Lung (tissue), 11 donors: ENCODE measurements at regions not wholly inside any gene's neighbourhood (a gene's known extent, or its start where the extent isn't known, plus 50 kb on each side); places are given as distances from the start of the nearest gene placed in this dataset.

ENCODE experiments used
- ATAC-seq: fragments of 200-7000 bp; cut with Tn5 transposase; one replicate; pipeline ENCODE4 v1.9.1; 2020; ENCODE audit warnings: moderate number of reproducible peaks; ENCODE audit not compliant: insufficient read depth, low FRiP score
- DNase-seq, 3 donors: peaks; one replicate each; pipeline ENCODE4 v3.0.0-alpha.2; 2013 to 2017
- H3K27ac ChIP-seq, 2 donors: one replicate each; pipeline ENCODE4 v1.5.1; 2013; ENCODE audit warnings: mild to moderate bottlenecking in 2 of 2, moderate library complexity in 2 of 2, control low read depth in 1 of 2, inconsistent platforms in 1 of 2, low read depth in 1 of 2, low read length in 1 of 2
- H3K27me3 ChIP-seq, 3 donors: one replicate each; pipeline ENCODE4 v1.5.1; 2013; ENCODE audit warnings: low read length in 2 of 3; ENCODE audit not compliant: control insufficient read depth in 3 of 3, insufficient read depth in 3 of 3
- H3K36me3 ChIP-seq, 4 donors: one replicate each; pipeline ENCODE4 v1.5.1; 2013; ENCODE audit warnings: low read length in 4 of 4, mild to moderate bottlenecking in 1 of 4, moderate library complexity in 1 of 4; ENCODE audit not compliant: control insufficient read depth in 4 of 4, insufficient read depth in 4 of 4
- H3K4me1 ChIP-seq, 5 donors: one replicate each; pipeline ENCODE4 v1.5.1; 2013; ENCODE audit warnings: low read length in 5 of 5, mild to moderate bottlenecking in 2 of 5, moderate library complexity in 1 of 5; ENCODE audit not compliant: control insufficient read depth in 5 of 5, insufficient read depth in 5 of 5
- H3K4me3 ChIP-seq: one replicate; pipeline ENCODE4 v1.5.1; 2013; ENCODE audit warnings: mild to moderate bottlenecking, control low read depth, moderate library complexity
- H3K9ac ChIP-seq, 2 donors: one replicate each; pipeline ENCODE4 v1.5.1; 2013; ENCODE audit warnings: low read length in 2 of 2, control low read depth in 1 of 2; ENCODE audit not compliant: insufficient read depth in 1 of 2
- H3K9me3 ChIP-seq, 4 donors: one replicate each; pipeline ENCODE4 v1.5.1; 2013; ENCODE audit warnings: low read length in 3 of 4, mild to moderate bottlenecking in 1 of 4, moderate library complexity in 1 of 4; ENCODE audit not compliant: control insufficient read depth in 4 of 4, insufficient read depth in 3 of 4
- WGBS, 2 donors: extraction: QIAGEN DNeasy Blood & Tissue Kit; methylation state at CpG; one replicate each; pipeline ENCODE4 v1.1.7; 2013; 5-methylcytosine and 5-hydroxymethylcytosine counted together
- TF ChIP-seq, protein P1 (sequence below): IDR thresholded peaks from 2 replicates; pipeline ENCODE4 v1.5.1; 2012; ENCODE audit warnings: mild to moderate bottlenecking; ENCODE audit errors: control extremely low read depth, extremely low read depth
- donor health status: control.
- donor health status: control.
- donor health status: Bipolar disorder and iron deficiency.
- donor health status: healthy.
- donor health status: DM: yes; HTN: yes; CAD: no.

DNA sequence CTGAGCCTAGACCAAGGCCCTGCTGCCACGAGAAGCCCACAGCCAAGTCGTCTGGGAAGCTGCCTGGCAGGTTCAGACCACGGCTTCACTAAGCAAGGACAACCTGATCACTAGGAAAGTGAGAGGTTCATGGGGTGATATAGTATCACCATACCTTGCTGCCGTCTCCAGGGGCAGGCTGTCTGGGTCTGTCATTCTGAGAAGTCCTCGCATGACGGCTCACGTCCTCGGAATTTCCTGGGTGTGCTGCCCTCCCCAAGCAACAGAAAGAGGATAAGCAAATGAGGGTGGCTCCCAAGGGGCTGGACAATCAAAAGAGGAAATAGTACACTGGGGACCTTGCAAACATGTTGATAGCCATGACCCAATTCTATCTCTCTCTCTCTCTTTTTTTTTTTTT, 207.4 kb upstream of the IGF1R start:
- Histone ChIP-seq H3K4me1 (peaks cover 0 to 8% (median 0%) of the 10 kb centered on the region in 5 donors), H3K9me3 (no peaks in the 10 kb centered on the region), H3K27ac (no peak overlapping the region), H3K27me3 (no peaks in the 10 kb centered on the region), H3K4me3 (no peak overlapping the region), H3K36me3 (no peaks in the 10 kb centered on the region), H3K9ac (no peak overlapping the region)
- TF ChIP-seq, protein P1, sequence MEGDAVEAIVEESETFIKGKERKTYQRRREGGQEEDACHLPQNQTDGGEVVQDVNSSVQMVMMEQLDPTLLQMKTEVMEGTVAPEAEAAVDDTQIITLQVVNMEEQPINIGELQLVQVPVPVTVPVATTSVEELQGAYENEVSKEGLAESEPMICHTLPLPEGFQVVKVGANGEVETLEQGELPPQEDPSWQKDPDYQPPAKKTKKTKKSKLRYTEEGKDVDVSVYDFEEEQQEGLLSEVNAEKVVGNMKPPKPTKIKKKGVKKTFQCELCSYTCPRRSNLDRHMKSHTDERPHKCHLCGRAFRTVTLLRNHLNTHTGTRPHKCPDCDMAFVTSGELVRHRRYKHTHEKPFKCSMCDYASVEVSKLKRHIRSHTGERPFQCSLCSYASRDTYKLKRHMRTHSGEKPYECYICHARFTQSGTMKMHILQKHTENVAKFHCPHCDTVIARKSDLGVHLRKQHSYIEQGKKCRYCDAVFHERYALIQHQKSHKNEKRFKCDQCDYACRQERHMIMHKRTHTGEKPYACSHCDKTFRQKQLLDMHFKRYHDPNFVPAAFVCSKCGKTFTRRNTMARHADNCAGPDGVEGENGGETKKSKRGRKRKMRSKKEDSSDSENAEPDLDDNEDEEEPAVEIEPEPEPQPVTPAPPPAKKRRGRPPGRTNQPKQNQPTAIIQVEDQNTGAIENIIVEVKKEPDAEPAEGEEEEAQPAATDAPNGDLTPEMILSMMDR = no peak
- no peak for ATAC-seq
- 60 to 78% methylated on average over 8 of the region's 8 CpGs for WGBS, 2 donors
- no peak for DNase-seq

DNA sequence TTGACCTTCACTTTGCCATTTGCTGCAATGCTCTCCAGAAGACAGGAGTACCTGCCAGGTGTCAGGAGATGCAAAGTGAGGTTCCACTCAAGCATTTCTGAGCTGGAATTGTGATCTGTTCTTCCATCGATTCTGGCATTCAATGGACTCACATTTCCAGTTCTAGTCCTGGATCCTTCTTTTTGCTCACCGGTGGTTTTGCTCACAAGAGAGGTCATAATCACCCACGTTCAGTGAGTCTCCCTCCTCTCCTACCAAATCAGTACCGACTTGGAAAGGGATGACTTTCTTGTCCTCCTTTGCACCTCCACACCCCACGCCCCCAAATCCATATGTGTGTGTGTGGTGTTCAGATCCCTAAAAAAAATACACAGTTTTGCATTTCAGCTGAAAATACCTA, 206.7 kb upstream of the IGF1R start:
- DNase-seq = no peak
- Histone ChIP-seq H3K9me3 (peaks cover 0 to 2% (median 0%) of the 10 kb centered on the region in 4 donors), H3K4me3 (no peak overlapping the region), H3K9ac (no peak overlapping the region), H3K27ac (no peak overlapping the region), H3K4me1 (peaks cover 0 to 8% (median 0%) of the 10 kb centered on the region in 5 donors), H3K36me3 (no peaks in the 10 kb centered on the region), H3K27me3 (no peaks in the 10 kb centered on the region)
- TF ChIP-seq, protein P1 = no peak
- ATAC-seq = no peak
- whole genome bisulfite sequencing, 2 donors = 71 to 75% methylated on average over 5 of the region's 5 CpGs

- WGBS, 2 donors = 23% methylated on average over 4 of the region's 4 CpGs
- peaks cover 0 to 2% (median 0%) of the 10 kb centered on the region in 4 donors for H3K9me3 ChIP-seq
These were observed 205.9 kb upstream of the IGF1R start for GRCh38 chr15:98442379-98442833.

More at GRCh38 chr15:98442379-98442833, 205.9 kb upstream of the IGF1R start:
- no peak for ATAC-seq
- H3K27ac ChIP-seq = no peak overlapping the region
- H3K4me3 ChIP-seq = no peak overlapping the region
- H3K9ac ChIP-seq = no peak overlapping the region
- H3K4me1 ChIP-seq = peaks cover 0 to 8% (median 0%) of the 10 kb centered on the region in 5 donors
- TF ChIP-seq, protein P1 = peak; percentile 46
- H3K27me3 ChIP-seq = no peaks in the 10 kb centered on the region
- no peaks in the 10 kb centered on the region for H3K36me3 ChIP-seq
- DNase-seq = peak; percentile 57 to 72 (median 67)
